SKM-1 treated with dmso at 0.1 percent for 144 hours (cell line): ENCODE measurements at regions not wholly inside any gene's neighbourhood (a gene's known extent, or its start where the extent isn't known, plus 50 kb on each side); places are given as distances from the start of the nearest gene placed in this dataset.
"Not testable (repeated sequence)": the region's sequence is repeated elsewhere in the genome, so short reads cannot be mapped to it uniquely, and the experiment has no call there.

Experiments used
- DNase-seq: peaks from one replicate; lab custom pipeline; 2025; ENCODE audit not compliant: unreplicated experiment; lab: John Stamatoyannopoulos, UW

GRCh38 chr10:3281941-3282673 lies 109.5 kb upstream of the PITRM1 start:
- DNase-seq = no peak

DNA sequence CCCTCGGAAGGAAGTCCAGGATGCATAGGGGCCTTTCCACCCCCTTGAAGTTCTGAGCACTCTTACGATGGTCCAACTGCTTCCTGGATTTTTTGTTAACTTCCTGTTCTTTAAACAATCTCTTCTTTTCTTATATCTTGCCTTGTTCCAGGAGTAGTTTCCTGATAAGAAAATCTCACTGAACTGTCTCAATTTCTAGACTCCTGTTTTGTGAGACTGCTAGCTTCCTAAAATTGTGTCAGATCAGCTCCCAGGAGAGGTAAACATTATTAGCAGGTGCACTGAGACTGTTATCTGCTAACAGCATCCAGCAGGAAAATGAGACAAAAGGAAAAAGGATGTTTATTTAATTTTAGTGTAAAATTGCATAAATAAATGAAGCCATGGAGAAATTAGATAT lies 106.2 kb upstream of the PITRM1 start:
- DNase-seq = no peak

GRCh38 chr10:3277566-3277965 lies 105.0 kb upstream of the PITRM1 start:
- DNase-seq = no peak

- DNase-seq = no peak
Measured at GRCh38 chr10:3274414-3274813, 101.8 kb upstream of the PITRM1 start.

DNA sequence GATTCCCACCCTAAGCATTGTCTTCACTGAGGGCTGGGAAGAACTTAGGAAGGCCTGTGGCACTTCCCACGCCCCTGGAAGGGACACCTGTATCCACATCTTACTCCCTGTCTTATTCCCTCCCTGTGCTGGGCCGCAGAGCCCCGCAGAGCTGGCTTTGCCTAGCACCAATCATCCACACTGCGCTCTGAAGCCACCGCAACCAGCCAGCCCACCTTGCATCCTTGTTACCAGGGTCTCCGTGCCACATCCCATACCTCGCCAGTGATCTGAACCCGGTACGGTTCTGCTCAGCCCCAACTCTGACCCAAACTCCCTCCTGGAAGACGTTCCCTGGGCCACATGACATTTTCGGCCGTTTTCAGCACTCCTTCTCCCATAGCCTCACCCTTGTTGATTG lies 101.4 kb upstream of the PITRM1 start:
- no peak for DNase-seq

DNA sequence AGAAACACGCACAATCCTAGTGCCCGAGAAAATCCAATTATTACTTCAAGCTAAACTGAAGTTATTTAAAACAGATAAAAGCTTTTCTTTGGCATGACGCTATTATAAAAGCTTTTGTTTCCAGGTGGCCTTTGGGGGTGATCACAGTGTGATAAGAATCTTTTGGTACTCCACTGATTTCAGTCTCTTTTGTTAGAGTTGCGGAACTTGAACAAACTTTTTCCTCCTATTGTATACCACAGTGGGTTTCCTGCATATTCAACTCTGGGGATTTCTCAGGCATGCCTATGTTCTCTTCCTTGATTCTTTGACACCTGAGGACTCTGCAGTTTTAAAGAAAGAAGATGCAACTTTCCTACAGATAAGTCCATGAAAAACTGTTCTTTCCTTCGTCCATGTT lies 99.7 kb upstream of the PITRM1 start:
- DNase-seq = no peak

DNA sequence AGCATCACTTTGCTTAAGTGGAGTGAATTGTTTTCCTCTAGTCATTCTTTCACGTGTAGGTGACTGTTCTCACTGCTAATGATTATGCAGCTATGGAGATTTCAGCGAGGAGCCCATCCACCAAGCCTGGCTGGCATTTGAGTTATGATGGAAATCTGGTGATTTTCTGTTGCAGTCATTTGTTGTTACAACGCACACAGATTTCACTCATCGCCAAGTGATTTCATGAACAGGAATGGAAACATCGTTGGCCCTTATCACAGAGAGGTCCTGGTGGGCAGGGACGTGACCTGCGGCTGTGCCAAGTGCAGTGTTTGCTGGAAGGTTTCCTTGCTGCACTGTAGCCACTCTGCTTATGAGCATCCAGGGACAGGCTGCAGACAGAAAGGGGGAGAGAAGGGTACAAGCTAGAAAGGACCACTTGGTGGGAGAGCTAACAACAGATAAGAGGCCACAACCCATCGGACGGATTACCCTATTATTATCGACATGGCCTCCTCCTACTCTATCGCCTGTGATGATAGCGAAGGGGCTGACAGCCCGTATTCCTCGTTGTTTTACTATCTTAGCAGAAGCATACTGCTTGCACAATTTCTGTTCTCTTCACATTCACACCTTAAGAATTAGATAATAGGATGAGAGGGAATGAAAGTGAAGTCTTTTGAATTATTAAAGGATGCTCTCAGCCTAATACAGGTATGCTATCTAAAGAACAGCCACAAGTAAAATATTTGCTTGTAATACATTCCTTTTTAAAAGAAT lies 99.0 kb upstream of the PITRM1 start:
- no peak for DNase-seq

DNA sequence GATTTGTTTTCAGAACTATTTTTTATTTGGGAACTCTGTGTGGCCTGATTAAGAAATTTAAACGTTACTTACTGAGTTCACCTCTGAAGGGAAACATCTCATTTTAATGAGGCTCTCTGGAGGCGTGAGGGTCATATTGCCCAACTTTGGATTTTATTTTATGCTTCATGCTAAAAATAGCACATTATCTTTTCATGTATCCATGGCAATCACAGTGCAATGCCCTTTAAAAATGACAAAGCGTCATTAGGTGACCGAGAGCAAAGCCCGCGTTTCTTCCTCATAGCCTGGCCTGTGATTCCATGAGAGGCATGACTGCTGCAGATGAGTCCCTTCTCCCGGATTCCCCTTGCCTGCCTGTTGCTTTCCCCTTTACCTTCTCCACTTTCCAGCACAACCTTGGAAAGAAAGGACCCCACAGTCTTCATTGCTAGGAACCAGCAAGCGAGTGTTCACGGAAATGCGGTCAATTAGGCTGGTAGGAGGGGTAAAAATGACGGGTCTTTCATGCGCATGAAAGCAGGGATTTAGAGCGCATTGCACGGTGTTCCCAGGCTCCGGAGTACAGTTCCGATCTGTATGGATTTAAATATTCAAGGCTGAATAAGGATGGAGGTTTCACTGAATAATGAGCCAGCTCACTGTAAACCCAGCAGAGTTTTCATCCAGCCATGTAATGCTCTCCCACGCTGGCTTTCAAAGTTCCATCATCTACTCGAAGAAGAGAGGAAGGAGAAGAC lies 98.2 kb upstream of the PITRM1 start:
- DNase-seq = no peak

DNA sequence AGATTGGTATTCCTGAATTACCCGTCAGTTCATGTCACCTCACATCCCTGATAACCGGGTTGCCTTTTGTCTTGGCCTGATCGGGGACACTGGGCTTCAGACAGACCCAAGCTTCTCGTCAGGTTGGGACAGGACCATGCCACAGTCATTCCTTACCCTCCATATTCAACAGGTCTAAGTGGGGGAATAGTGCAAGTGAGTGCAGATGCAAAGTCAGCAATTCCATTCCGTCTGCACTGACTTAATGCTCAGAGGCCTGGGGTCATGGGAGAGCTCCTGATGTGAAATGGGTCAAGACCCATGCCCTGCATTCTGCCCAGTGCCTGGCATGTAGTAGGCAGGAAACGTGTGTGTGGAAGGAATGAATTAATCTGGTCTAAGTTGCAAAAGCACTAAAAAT lies 95.4 kb upstream of the PITRM1 start:
- DNase-seq = no peak

GRCh38 chr10:3265088-3265487 lies 92.5 kb upstream of the PITRM1 start:
- DNase-seq = no peak

DNA sequence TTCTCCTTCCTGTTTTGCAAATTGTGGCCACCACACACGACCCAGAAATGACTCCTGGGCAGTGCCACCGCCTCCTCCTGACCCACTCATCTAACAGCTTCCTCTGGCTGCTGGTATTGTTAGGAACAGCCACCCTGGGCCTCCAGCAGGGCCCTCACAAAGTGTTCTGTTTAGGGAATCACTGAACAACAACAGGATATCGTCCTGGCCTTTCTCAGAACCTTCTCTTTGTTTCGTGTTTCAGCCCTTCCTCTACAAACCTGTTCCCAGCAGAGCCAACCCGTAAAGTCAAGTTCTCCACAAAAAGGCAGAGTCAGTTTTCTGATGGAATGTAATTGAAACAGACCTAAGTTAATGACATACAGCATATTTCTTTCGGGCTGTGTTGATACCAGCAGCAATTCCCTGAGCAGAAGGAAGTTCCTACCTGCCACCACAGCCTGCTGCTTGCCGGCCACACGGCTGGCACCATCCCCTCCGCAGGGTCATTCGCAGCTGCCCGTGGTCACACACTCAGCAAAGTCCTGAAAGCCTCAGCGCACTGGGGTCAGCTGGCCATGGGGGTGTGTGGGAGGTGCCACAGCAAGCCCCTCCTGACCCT lies 91.7 kb upstream of the PITRM1 start:
- no peak for DNase-seq

DNA sequence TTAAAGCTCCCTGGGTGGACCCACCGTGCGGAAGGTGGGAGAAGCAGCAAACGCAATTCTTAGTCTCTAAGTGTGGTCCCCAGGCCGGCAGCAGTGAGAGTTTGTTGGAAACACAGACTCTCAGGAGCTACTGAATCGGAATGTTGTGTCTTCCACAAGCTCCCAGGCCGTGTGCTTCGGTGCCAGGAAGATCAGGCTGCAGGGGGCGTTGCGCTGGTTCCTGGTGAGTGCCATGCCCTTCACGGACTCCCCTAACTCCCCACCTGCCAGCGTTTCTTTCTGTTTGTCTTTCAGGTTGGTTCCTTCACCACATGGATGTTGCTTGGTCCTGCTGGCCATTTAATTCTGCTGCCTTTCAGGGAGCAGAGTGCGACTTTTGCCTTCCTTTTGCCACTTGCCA lies 91.2 kb upstream of the PITRM1 start:
- no peak for DNase-seq

GRCh38 chr10:3263082-3263481 lies 90.5 kb upstream of the PITRM1 start:
- no peak for DNase-seq

GRCh38 chr10:3261921-3262320 lies 89.3 kb upstream of the PITRM1 start:
- no peak for DNase-seq

- no peak for DNase-seq
Measured at GRCh38 chr10:3260066-3260834, 87.7 kb upstream of the PITRM1 start.

- DNase-seq = no peak
Measured at GRCh38 chr10:3259499-3259898, 86.9 kb upstream of the PITRM1 start.

GRCh38 chr10:3258394-3258793 lies 85.8 kb upstream of the PITRM1 start:
- no peak for DNase-seq

- no peak for DNase-seq
Measured at GRCh38 chr10:3255616-3256015, 83.0 kb upstream of the PITRM1 start.

- DNase-seq = no peak
Measured at GRCh38 chr10:3255075-3255474, 82.5 kb upstream of the PITRM1 start.

DNA sequence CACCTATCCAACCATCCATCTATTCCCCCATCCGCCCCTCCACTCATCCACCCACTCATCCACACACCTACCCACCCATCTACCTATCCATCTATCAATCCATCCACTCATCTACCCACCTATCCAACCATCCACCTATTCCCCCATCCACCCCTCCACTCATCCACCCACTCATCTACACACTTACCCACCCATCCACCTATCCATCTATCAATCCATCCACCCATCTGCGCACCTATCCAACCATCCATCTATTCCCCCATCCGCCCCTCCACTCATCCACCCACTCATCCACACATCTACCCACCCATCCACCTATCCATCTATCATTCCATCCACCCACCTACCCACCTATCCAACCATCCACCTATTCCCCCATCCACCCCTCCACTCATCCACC lies 81.4 kb upstream of the PITRM1 start:
- not testable (repeated sequence) for DNase-seq

DNA sequence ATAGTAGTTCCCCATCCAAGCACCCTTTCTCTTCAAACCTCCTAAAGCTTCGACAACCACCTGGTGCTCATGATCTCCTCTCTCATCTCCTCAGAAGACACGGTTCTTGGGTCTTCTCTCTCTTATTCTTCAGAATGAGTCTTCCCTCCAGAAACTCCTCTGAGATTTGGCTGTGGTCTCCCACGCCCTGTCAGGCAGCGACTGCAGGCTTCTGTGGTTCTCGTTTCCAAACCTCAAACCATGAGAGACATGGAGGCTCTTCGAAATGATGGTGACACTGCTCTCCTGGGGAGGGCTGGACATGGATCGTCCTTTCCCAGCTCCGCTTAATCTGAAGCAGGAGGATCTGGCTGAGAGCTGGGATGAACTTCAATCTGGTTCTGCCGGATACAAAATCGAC lies 78.6 kb upstream of the PITRM1 start:
- DNase-seq = no peak
